T47D (cell line): ENCODE measurements at regions not wholly inside any gene's neighbourhood (a gene's known extent, or its start where the extent isn't known, plus 50 kb on each side); places are given as distances from the start of the nearest gene placed in this dataset.

Experiments used
- DNase-seq, 2 experiments: peaks; one replicate each; pipeline versions ENCODE4 v3.0.0 to v3.0.0-alpha.2; 2011 to 2012; ENCODE audit warnings: low read depth in 1 of 2, low spot score in 1 of 2
- JUND ChIP-seq: IDR thresholded peaks from 2 replicates; pipeline ENCODE4 v1.6.1; 2012; ENCODE audit warnings: low read depth
- in situ Hi-C: cut with HindIII; loops from 2 replicates; pipeline ENCODE4 v1.10.0; 2016; ENCODE audit warnings: low sequenced_read_pairs, low pct_unique_long_range_greater_than_20kb

DNA sequence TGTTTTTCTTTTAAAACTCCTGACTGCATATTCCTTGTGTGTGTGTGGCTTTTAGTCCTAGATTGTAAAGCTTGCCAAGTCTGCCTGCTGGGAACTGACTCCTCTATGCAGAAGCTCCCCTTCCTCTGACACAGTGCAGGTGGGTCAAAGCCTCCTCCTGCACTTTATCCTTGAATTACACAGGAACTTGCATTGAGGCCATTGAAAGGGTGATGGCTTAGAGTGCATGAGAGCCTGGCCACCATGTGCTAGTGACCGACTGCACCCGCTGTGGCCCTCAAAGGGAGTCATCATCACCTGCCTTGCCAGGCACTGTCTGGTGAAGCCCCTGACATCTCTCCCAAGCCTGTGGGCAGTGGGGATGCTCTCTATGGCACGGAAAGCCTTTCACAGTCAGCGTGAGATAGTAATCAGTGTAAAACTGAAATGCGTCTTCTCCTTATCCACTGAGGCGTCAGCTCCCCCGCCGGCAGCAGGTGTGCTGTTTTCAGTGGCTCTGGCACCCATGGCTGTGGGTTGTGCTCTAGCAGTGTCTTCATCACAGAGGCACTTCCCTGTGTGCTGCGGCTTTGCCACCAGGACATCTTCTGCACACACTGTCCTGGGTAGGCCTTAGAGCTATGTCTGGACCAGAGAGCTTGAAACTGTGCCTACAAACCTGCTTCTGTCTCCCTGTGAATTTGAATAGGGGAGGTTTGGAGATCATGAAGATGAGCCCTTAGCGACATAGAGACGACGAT is 87.9 kb downstream of the THBS2 start:
- no peak for TF ChIP-seq JUND
- DNase-seq, result no peak
- in situ Hi-C loops, result no loop called here

DNA sequence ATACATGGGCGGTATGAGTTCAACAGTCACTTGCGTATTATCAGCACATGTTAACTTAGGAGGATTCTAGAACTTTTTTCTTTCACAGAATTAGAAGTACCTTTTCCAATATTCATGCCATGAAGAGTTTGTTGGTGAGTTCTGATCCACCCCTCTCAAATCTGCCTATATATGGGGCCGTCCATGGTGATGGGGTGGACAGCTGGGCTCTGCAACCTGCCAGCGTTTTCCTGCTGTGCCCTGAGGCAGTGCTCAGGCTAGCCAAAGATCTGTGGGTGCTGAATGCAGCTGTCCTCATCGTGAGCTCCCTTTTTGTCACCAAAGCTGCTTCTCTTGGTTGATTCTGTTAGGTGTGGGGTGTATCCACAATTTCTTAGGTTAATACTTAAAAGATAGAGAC is 88.7 kb downstream of the THBS2 start:
- DNase-seq, result no peak
- no peak for TF ChIP-seq JUND
- in situ Hi-C loops, result no loop called here

DNA sequence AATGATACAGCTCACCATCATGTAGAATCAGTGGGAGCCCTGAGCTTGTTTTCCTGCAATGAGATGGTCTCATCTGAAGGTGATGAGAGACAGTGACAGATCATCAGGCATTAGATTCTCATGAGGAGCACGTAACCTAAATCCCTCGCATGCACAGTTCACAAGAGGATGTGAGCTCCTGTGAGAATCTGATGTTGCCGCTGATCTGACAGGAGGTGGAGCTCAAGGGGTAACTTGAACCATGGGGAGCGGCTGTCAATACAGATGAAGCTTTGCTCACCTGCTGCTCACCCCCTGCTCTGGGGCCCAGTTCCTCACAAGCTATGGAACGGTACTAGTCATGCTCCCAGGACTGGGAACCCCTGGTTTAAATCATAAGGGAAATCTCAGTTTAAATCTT is 89.2 kb downstream of the THBS2 start:
- TF ChIP-seq JUND, result no peak
- in situ Hi-C loops, result no loop called here
- no peak for DNase-seq

DNA sequence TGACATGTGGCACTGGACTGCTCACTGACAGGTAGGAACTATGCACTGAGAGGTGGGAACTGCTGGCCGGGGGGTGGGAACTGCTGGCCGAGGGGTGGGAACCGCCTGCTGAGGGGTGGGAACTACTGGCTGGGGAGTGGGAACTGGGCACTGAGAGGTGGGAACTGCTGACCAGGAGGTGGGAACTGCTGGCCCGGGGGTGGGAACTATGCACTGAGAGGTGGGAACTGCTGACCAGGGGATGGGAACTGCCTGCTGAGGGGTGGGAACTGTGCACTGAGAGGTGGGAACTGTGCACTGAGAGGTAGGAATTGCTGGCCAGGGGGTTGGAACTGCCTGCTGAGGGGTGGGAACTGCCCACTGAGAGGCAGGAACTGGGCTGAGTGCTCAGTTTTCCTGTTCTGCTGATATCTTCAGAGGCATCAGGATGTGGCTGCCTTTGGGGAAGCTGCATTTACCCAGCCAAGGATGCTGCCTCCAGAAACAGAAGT is 90.2 kb downstream of the THBS2 start:
- DNase-seq, result no peak
- in situ Hi-C loops, result no loop called here
- TF ChIP-seq JUND, result no peak

DNA sequence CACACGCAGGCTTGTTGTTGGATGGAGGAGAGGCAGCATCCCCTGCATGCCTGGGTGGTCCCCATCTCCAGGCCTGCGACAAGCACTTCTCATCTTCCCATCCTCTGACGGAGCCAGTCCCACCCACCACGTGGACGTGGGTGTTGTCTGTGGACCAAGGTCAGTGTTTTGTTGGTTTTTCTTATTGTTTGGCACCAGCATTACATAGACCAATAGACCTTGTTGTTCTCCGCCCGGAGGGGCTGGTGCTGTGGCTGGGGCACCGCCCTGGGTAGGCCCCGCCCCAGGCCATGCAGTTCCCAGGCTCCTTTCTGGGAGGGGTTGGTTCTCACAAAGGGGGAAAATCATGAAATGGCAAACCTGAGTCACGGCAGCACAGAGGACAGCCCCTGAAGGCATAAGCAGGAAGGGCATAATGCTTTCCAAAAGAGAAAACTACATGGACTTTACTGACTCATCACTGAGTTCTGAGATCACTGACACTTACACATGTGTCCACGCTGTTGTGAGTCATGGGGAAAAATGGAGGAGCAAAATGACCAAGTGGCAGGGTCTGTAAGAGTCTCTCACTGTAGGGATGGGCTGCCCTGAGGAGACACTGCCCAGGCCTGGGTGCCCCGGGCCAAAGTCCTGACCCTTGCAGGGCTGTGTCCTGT is 90.8 kb downstream of the THBS2 start:
- no peak for DNase-seq
- TF ChIP-seq JUND, result no peak
- in situ Hi-C loops, result no loop called here

DNA sequence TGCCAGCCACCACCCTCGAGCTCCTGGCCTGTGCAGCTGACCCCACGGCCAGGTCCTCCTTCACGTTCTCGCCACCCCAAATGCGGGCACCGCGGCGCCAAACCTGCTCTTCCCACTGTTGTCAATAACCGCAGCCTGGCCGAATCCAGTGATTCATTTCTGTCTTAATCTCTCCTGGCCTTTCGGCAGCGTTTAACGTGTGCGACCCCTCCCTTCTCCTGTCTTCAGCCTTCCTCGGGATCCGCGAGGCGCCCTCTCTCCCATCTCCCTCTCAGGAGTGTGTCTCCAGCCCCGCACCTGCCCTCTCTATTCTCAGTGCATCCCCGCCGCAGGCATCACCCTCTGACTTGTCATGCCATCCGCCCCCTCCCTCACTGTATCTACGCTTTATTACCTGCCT is 91.4 kb downstream of the THBS2 start:
- in situ Hi-C loops, result no loop called here
- DNase-seq, result no peak

DNA sequence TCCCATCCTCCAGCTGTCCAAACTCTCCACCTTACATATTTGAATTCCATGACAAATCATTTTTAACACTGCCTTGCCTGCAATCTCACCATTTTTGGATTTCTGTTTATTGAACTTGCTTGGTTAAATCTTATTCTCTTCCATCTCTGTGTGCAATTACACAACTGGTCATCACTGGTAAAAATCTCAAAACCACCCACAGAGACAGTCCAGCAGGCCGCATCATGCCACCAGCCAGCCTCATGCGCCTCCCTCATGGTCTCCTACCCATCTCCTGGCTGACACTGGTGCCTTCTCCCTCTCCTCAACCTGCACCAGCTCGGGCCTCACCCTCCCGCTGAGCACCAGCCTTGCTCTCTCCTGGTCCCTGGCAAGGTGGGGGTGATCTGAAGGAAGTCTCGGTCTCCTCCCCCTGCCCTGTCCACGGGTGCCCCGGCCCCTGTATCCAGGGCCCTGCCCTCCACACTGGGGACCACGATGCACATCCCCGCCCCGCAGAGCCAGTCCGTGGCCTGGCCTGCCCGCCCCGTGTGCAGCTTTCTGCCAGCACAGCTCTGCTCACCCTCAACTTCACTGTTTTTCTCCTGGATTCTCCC is 92.0 kb downstream of the THBS2 start:
- no peak for DNase-seq
- in situ Hi-C loops, result no loop called here
- no peak for TF ChIP-seq JUND

More for the DNA sequence above, 91.4 kb downstream of the THBS2 start:
- TF ChIP-seq JUND, result no peak

DNA sequence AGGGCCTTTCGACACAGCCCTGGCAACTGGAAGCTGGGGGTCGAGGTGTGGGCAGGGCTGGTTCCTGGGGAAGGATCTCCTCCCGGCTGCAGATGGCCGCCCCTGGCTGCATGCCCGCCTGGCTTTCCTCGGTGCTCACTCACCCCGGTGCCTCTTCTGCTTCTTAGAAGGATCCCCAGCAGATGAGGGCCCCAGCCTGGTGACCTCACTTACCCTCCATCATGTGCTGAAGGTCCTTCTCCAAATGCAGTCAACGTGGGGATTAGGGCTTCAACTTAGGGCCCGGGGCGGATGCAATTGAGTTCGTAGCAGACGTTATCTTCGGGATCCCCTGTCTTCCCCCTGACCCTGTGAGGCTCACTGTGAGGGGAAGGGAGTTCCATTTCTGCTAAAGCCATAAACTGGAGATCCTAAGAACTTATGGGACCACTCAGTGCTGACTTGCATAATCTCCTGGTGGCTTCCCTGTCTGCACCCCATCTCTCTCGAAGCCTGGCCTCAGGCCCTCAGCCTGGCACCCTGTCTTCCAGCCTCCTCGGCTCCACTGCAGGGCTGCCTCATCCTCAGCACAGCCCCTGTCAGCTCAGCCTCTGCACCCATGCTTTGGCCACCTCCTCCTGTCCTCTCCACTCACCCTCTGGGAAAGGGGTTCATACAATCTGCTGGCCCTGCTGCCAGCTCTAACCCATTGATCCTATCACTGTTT is 92.6 kb downstream of the THBS2 start:
- DNase-seq, result no peak
- in situ Hi-C loops, result no loop called here
- no peak for TF ChIP-seq JUND

DNA sequence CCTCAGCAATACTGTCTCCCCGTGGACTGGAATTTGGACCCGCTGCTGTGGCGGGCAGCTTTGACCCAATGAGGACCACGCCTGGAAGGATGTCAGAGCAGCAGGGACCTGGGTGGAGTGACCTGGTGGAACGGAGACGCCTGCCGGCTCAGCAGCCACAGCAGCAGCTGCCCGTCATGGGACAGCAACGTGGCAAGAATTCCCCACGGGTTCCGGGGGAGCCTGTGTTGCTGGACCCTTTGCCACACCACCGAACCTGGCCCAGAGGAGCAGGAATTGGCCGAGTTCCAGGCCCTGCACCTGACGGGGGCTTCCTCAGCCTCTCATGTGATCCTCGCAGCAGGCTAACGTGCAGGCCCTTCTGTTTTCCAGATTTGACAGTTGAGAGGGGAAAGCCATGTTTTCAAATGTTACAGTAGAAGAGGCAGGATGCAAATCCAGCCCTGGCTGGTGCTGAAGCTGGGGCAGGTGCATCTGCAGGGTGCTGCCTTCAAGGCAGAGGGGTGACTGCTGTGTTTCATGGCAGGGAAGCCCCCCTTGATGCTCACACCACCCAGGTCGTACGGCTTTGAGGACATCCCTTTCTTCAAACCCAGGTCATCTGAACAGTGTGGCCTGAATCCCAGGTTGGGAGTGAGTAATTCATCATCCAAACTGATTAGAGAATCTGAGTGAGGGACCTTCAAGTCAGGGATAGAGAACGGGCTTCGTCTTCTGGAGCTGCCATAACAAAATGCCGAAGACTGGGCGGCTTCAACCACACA is 93.4 kb downstream of the THBS2 start:
- in situ Hi-C loops, result no loop called here
- DNase-seq, result no peak
- TF ChIP-seq JUND, result no peak

DNA sequence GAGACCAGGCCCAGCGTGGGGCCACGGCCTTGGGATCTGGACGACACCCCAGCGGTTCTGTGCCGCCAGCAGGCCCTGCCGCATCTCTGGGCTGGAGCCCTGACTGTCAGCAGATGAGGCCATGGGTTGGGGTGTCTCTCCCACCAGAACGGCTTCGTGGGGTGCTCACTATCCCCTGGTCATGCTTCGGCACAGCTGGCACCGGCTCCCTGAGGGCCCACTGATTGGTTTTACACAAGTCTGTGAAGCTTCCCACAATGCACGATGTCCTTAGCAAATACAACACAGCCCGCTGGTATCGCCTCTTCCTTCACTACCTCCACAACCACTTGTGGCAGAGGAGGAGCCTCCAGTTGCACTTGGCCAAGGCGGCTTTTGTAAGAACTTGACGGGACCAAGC is 94.3 kb downstream of the THBS2 start:
- no peak for DNase-seq
- in situ Hi-C loops, result no loop called here
- no peak for TF ChIP-seq JUND

DNA sequence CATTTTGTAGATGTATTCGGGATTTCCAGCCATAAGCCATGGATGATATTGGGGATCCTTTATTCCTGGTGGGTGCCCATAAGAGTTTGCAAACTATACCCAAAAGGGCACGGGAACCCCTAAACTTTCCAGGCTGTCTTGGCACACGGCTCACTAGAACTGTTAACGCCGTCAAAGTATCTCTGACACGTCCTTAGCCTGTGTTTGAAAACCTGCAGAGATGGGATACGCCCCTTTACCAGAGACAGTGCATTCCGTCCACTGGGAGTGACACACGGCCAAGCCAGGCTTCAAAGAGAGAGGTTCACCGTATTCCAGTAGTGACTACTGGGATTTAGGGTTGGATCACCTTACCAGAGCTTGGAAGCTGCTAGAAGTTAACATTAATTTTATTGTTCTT is 95.0 kb downstream of the THBS2 start:
- TF ChIP-seq JUND, result no peak
- in situ Hi-C loops, result no loop called here

DNA sequence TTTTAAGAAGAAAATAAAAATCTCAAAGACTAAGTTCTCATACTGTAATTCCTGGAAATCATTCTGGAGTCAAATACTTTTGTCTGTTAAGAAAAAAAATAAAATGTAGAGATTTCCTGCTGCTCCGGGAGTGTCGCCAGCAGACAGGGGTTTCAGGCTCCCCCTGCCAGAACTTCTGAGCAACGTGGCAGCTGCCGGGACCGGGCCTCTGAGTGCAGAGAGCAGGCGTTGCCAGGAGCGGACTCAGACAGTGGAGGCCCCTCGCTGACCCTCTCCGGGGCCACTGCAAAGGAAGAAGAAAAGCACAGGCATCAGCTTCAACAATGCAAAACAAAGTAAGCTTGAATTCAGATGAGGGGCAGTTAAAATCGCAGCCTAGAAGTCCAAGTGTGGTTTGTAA is 95.5 kb downstream of the THBS2 start:
- no peak for TF ChIP-seq JUND
- in situ Hi-C loops, result no loop called here
- no peak for DNase-seq

More for the DNA sequence above, 95.0 kb downstream of the THBS2 start:
- no peak for DNase-seq
